ENCODE measurements at regions not wholly inside any gene's neighbourhood (a gene's known extent, or its start where the extent isn't known, plus 50 kb on each side); places are given as distances from the start of the nearest gene placed in this dataset.

- no peak for DNase-seq
Measured at GRCh38 chr6:16078064-16078463, 50.8 kb upstream of the MYLIP start.

- no peak for DNase-seq
Measured at GRCh38 chr6:16069671-16070070, 59.2 kb upstream of the MYLIP start.

- no peak for DNase-seq
Measured at GRCh38 chr6:16069222-16069621, 59.7 kb upstream of the MYLIP start.

GRCh38 chr6:16067568-16067967, 61.3 kb upstream of the MYLIP start:
- no peak for DNase-seq

- no peak for DNase-seq
Measured at GRCh38 chr6:16064671-16065072, 64.2 kb upstream of the MYLIP start.

GRCh38 chr6:16063580-16063979, 65.3 kb upstream of the MYLIP start:
- no peak for DNase-seq

GRCh38 chr6:16061818-16062217, 67.1 kb upstream of the MYLIP start:
- no peak for DNase-seq

GRCh38 chr6:16060039-16060438, 68.8 kb upstream of the MYLIP start:
- DNase-seq: no peak

GRCh38 chr6:16059496-16059895, 69.4 kb upstream of the MYLIP start:
- no peak for DNase-seq

GRCh38 chr6:16058929-16059345, 69.9 kb upstream of the MYLIP start:
- no peak for DNase-seq

GRCh38 chr6:16058201-16058928, 70.5 kb upstream of the MYLIP start:
- DNase-seq: no peak

GRCh38 chr6:16057446-16057845, 71.4 kb upstream of the MYLIP start:
- no peak for DNase-seq

- no peak for DNase-seq
Measured at GRCh38 chr6:16056263-16056870, 72.5 kb upstream of the MYLIP start.

- DNase-seq: no peak
Measured at GRCh38 chr6:16055852-16056251, 73.0 kb upstream of the MYLIP start.

- DNase-seq: no peak
Measured at GRCh38 chr6:16049168-16049567, 79.7 kb upstream of the MYLIP start.

GRCh38 chr6:16048221-16048620, 80.7 kb upstream of the MYLIP start:
- no peak for DNase-seq

- DNase-seq: no peak
Measured at GRCh38 chr6:16047435-16047990, 81.4 kb upstream of the MYLIP start.

- DNase-seq: no peak
Measured at GRCh38 chr6:16045238-16045637, 83.6 kb upstream of the MYLIP start.

- no peak for DNase-seq
Measured at GRCh38 chr6:16044211-16044643, 84.7 kb upstream of the MYLIP start.

- no peak for DNase-seq
Measured at GRCh38 chr6:16043171-16044135, 85.4 kb upstream of the MYLIP start.

GRCh38 chr6:16042751-16043150, 86.1 kb upstream of the MYLIP start:
- no peak for DNase-seq

GRCh38 chr6:16041327-16041726, 87.6 kb upstream of the MYLIP start:
- DNase-seq: no peak

GRCh38 chr6:16040628-16040974, 88.3 kb upstream of the MYLIP start:
- no peak for DNase-seq
